Frontal cortex (tissue), 3 donors: ENCODE measurements at regions not wholly inside any gene's neighbourhood (a gene's known extent, or its start where the extent isn't known, plus 50 kb on each side); places are given as distances from the start of the nearest gene placed in this dataset.

Experiments used
- DNase-seq, 2 donors: peaks; one replicate each; pipeline ENCODE4 v3.0.0; 2012; ENCODE audit warnings: low spot score in 2 of 2
- FAIRE-seq: peaks from 2 replicates; lab custom pipeline; 2012; peaks lifted over from hg19 to GRCh38; lab: Jason Lieb, UNC
- donor health status: control.
- donor health status: control.
- donor health status: control.

GRCh38 chr13:50692396-50692915 lies 151.0 kb downstream of the DLEU7 start:
- FAIRE-seq = no peak
- no peak for DNase-seq

GRCh38 chr13:50693727-50694126 lies 149.8 kb downstream of the DLEU7 start:
- no peak for FAIRE-seq

GRCh38 chr13:50697746-50698539 lies 145.5 kb downstream of the DLEU7 start:
- DNase-seq (no peak), FAIRE-seq (no peak)

More at GRCh38 chr13:50693727-50694126, 149.8 kb downstream of the DLEU7 start:
- DNase-seq = no peak

- FAIRE-seq (no peak), DNase-seq (no peak)
These were observed 143.4 kb downstream of the DLEU7 start for GRCh38 chr13:50699874-50700663.

- DNase-seq (no peak), FAIRE-seq (no peak)
These were observed 142.7 kb downstream of the DLEU7 start for GRCh38 chr13:50700664-50701305.

GRCh38 chr13:50701469-50701868 lies 142.0 kb downstream of the DLEU7 start:
- FAIRE-seq = no peak
- DNase-seq = no peak

- DNase-seq (no peak), FAIRE-seq (no peak)
These were observed 137.0 kb downstream of the DLEU7 start for GRCh38 chr13:50706505-50706904.

GRCh38 chr13:50707628-50708027 lies 135.9 kb downstream of the DLEU7 start:
- FAIRE-seq = no peak
- no peak for DNase-seq

- DNase-seq (no peak), FAIRE-seq (no peak)
These were observed 135.0 kb downstream of the DLEU7 start for GRCh38 chr13:50708461-50708860.

GRCh38 chr13:50709058-50709457 lies 134.4 kb downstream of the DLEU7 start:
- no peak for FAIRE-seq

GRCh38 chr13:50711131-50711815 lies 132.2 kb downstream of the DLEU7 start:
- no peak for DNase-seq
- FAIRE-seq = no peak

More at GRCh38 chr13:50709058-50709457, 134.4 kb downstream of the DLEU7 start:
- no peak for DNase-seq

- FAIRE-seq (no peak), DNase-seq (no peak)
These were observed 131.5 kb downstream of the DLEU7 start for GRCh38 chr13:50711996-50712395.

- DNase-seq (no peak), FAIRE-seq (no peak)
These were observed 131.0 kb downstream of the DLEU7 start for GRCh38 chr13:50712456-50712855.

- DNase-seq = no peak
- no peak for FAIRE-seq
These were observed 130.6 kb downstream of the DLEU7 start for GRCh38 chr13:50712881-50713280.

- DNase-seq = no peak
- FAIRE-seq = no peak
These were observed 129.8 kb downstream of the DLEU7 start for GRCh38 chr13:50713523-50714248.

GRCh38 chr13:50714891-50715290 lies 128.6 kb downstream of the DLEU7 start:
- DNase-seq (no peak), FAIRE-seq (no peak)

GRCh38 chr13:50715402-50716146 lies 127.9 kb downstream of the DLEU7 start:
- DNase-seq (no peak), FAIRE-seq (no peak)

- FAIRE-seq (no peak), DNase-seq (no peak)
These were observed 122.4 kb downstream of the DLEU7 start for GRCh38 chr13:50720861-50721671.
